ENCODE measurements at regions not wholly inside any gene's neighbourhood (a gene's known extent, or its start where the extent isn't known, plus 50 kb on each side); places are given as distances from the start of the nearest gene placed in this dataset.
"Not testable (repeated sequence)": the region's sequence is repeated elsewhere in the genome, so short reads cannot be mapped to it uniquely, and the experiment has no call there.

GRCh38 chr10:22875581-22875980, 52.3 kb upstream of the ARMC3 start:
- DNase-seq (ENCODE audit: low read depth): no peak

GRCh38 chr10:22874189-22874854, 53.5 kb upstream of the ARMC3 start:
- DNase-seq (ENCODE audit: low read depth): no peak

- no peak for DNase-seq (ENCODE audit: low read depth)
Measured at GRCh38 chr10:22856444-22857074, 71.3 kb upstream of the ARMC3 start.

- peak; percentile 18 for DNase-seq (ENCODE audit: low read depth)
Measured at GRCh38 chr10:22854935-22855421, 72.9 kb upstream of the ARMC3 start.

GRCh38 chr10:22853906-22854447, 73.9 kb upstream of the ARMC3 start:
- peak; percentile 13 for DNase-seq (ENCODE audit: low read depth)

GRCh38 chr10:22852712-22853353, 75.0 kb upstream of the ARMC3 start:
- no peak for DNase-seq (ENCODE audit: low read depth)

- peak; percentile 19 for DNase-seq (ENCODE audit: low read depth)
Measured at GRCh38 chr10:22851865-22852239, 76.0 kb upstream of the ARMC3 start.

GRCh38 chr10:22850541-22850940, 77.3 kb upstream of the ARMC3 start:
- peak; percentile 38 for DNase-seq (ENCODE audit: low read depth)

- peak; percentile 41 for DNase-seq (ENCODE audit: low read depth)
Measured at GRCh38 chr10:22849077-22849805, 78.6 kb upstream of the ARMC3 start.

GRCh38 chr10:22848509-22848908, 79.3 kb upstream of the ARMC3 start:
- DNase-seq (ENCODE audit: low read depth): no peak

GRCh38 chr10:22846294-22846693, 81.6 kb upstream of the ARMC3 start:
- DNase-seq (ENCODE audit: low read depth): no peak

GRCh38 chr10:22839639-22840038, 88.2 kb upstream of the ARMC3 start:
- DNase-seq (ENCODE audit: low read depth): no peak

GRCh38 chr10:22837771-22838170, 90.1 kb upstream of the ARMC3 start:
- DNase-seq (ENCODE audit: low read depth): no peak

GRCh38 chr10:22837351-22837750, 90.5 kb upstream of the ARMC3 start:
- DNase-seq (ENCODE audit: low read depth): no peak

- DNase-seq (ENCODE audit: low read depth): no peak
Measured at GRCh38 chr10:22834471-22834870, 93.4 kb upstream of the ARMC3 start.

GRCh38 chr10:22833781-22834180, 94.1 kb upstream of the ARMC3 start:
- DNase-seq (ENCODE audit: low read depth): no peak

GRCh38 chr10:22833353-22833752, 94.5 kb upstream of the ARMC3 start:
- no peak for DNase-seq (ENCODE audit: low read depth)

- DNase-seq (ENCODE audit: low read depth): no peak
Measured at GRCh38 chr10:22832851-22833250, 95.0 kb upstream of the ARMC3 start.

- no peak for DNase-seq (ENCODE audit: low read depth)
Measured at GRCh38 chr10:22832066-22832602, 95.7 kb upstream of the ARMC3 start.

- no peak for DNase-seq (ENCODE audit: low read depth)
Measured at GRCh38 chr10:22831586-22831985, 96.3 kb upstream of the ARMC3 start.

- DNase-seq (ENCODE audit: low read depth): not testable (repeated sequence)
Measured at GRCh38 chr10:22828712-22829111, 99.1 kb upstream of the ARMC3 start.

GRCh38 chr10:22825841-22826240, 102.0 kb upstream of the ARMC3 start:
- DNase-seq (ENCODE audit: low read depth): no peak

All from iris pigment epithelial cell (primary cell).